OCI-LY7 (cell line): ENCODE measurements at regions not wholly inside any gene's neighbourhood (a gene's known extent, or its start where the extent isn't known, plus 50 kb on each side); places are given as distances from the start of the nearest gene placed in this dataset.

Experiments used
- BruUV-seq: library from RNA; stranded (reverse); fragments of 400-500 nt; replicated peaks from 2 replicates; lab custom pipeline; 2021; lab: Mats Ljungman, UMichigan
- CTCF ChIA-PET: fragments of 300-600 bp; sonication (Branson Sonifier 250); formaldehyde crosslinking; loops from one replicate; lab custom pipeline; 2022; ENCODE audit warnings: antibody characterized with exemption; ENCODE audit not compliant: unreplicated experiment; lab: Charles Lee
- POLR2A ChIA-PET: fragments of 300-600 bp; sonication (Branson Sonifier 250); formaldehyde crosslinking; loops from one replicate; lab custom pipeline; 2022; ENCODE audit warnings: antibody characterized with exemption; lab: Charles Lee
- DNase-seq: peaks from one replicate; pipeline ENCODE4 v3.0.0-alpha.2; 2015; ENCODE audit warnings: low spot score
- H2AFZ ChIP-seq: fragments of 200-600 bp; sonication (generic), shearing (Covaris generic); 2 replicates; pipeline ENCODE4 v1.6.1; 2014; ENCODE audit warnings: mild to moderate bottlenecking, antibody characterized with exemption, low read length, moderate library complexity
- H3K27ac ChIP-seq: fragments of 200-600 bp; sonication (generic); 2 replicates; pipeline ENCODE4 v1.5.1; 2014; ENCODE audit warnings: mixed run types, low read depth, mild to moderate bottlenecking, moderate library complexity, low read length, inconsistent platforms; ENCODE audit not compliant: poor library complexity, severe bottlenecking
- H3K36me3 ChIP-seq: fragments of 200-600 bp; sonication (generic); 2 replicates; pipeline ENCODE4 v1.6.1; 2014; ENCODE audit warnings: mild to moderate bottlenecking, antibody characterized with exemption, low read length, moderate library complexity, mixed read lengths; ENCODE audit not compliant: insufficient read depth
- H3K4me1 ChIP-seq: fragments of 200-600 bp; sonication (generic); 2 replicates; pipeline ENCODE4 v1.5.1; 2014; ENCODE audit warnings: mild to moderate bottlenecking, low read length; ENCODE audit not compliant: insufficient read depth, poor library complexity, severe bottlenecking
- H3K4me2 ChIP-seq: fragments of 200-600 bp; sonication (generic); 2 replicates; pipeline ENCODE4 v1.6.1; 2014; ENCODE audit warnings: mild to moderate bottlenecking, low read length
- H3K4me3 ChIP-seq: fragments of 200-600 bp; sonication (generic); 2 replicates; pipeline ENCODE4 v1.5.1; 2014; ENCODE audit warnings: mild to moderate bottlenecking, low read depth, low read length; ENCODE audit not compliant: poor library complexity, severe bottlenecking
- H3K79me2 ChIP-seq: fragments of 200-600 bp; sonication (generic); 2 replicates; pipeline ENCODE4 v1.6.1; 2016; ENCODE audit warnings: low read depth, mild to moderate bottlenecking, low read length, moderate library complexity, mixed read lengths; ENCODE audit not compliant: insufficient read depth
- H3K9me2 ChIP-seq: fragments of 200-600 bp; sonication (generic); 2 replicates; pipeline ENCODE4 v1.6.1; 2016; ENCODE audit warnings: mild to moderate bottlenecking, low read length, mixed read lengths; ENCODE audit not compliant: insufficient read depth
- H3K9me3 ChIP-seq: fragments of 200-600 bp; sonication (generic); 2 replicates; pipeline ENCODE4 v1.6.1; 2014; ENCODE audit warnings: mild to moderate bottlenecking, mixed run types, low read length, mixed read lengths
- H4K20me1 ChIP-seq: fragments of 200-600 bp; sonication (generic); 2 replicates; pipeline ENCODE4 v1.6.1; 2014; ENCODE audit warnings: mild to moderate bottlenecking, antibody characterized with exemption, low read length, moderate library complexity, mixed read lengths; ENCODE audit not compliant: insufficient read depth
- CTCF ChIP-seq: fragments of 200-600 bp; sonication (generic); conservative IDR thresholded peaks from 2 replicates; pipeline ENCODE4 v1.5.1; 2014; ENCODE audit warnings: mild to moderate bottlenecking, antibody characterized with exemption, low read length, moderate library complexity, mixed read lengths
- EZH2phosphoT487 ChIP-seq: fragments of 200-600 bp; sonication (generic); IDR thresholded peaks from 2 replicates; pipeline ENCODE4 v1.6.1; 2018; ENCODE audit warnings: low read depth, borderline replicate concordance, mild to moderate bottlenecking, mixed run types, antibody characterized with exemption, low read length, moderate library complexity, mixed read lengths
- intact Hi-C: fragments of 100-400 bp; cut with micrococcal nuclease; formaldehyde crosslinking; loops from one replicate; pipeline ENCODE4 v1.10.0; 2022; ENCODE audit not compliant: unreplicated experiment

GRCh38 chr6:114989279-114989964, 646.6 kb upstream of the HS3ST5 start:
- no peak overlapping the region for H3K4me3 ChIP-seq
- ChIA-PET POLR2A (interaction anchor here (0.6 kb wide), 1 partner anchor 18 kb away, joined by 6 read pairs; no protein-coding TSS in a partner anchor), CTCF (no interaction called here)
- no peak for DNase-seq
- no peaks in the 10 kb centered on the region for H3K36me3 ChIP-seq
- H3K79me2 ChIP-seq: no peaks in the 10 kb centered on the region
- no peak overlapping the region for H2AFZ ChIP-seq
- H4K20me1 ChIP-seq: no peaks in the 10 kb centered on the region
- no peak overlapping the region for H3K4me2 ChIP-seq
- TF ChIP-seq CTCF: no peak
- TF ChIP-seq EZH2phosphoT487: no peak
- no peaks in the 10 kb centered on the region for H3K9me2 ChIP-seq
- intact Hi-C loops: no loop called here
- no peak overlapping the region for H3K27ac ChIP-seq
- H3K9me3 ChIP-seq: no peaks in the 10 kb centered on the region
- BruUV-seq: no TSS peak
- H3K4me1 ChIP-seq: no peaks in the 10 kb centered on the region

GRCh38 chr6:114987281-114987680, 644.5 kb upstream of the HS3ST5 start:
- no peaks in the 10 kb centered on the region for H3K36me3 ChIP-seq
- ChIA-PET POLR2A (no interaction called here), CTCF (no interaction called here)
- BruUV-seq: no TSS peak
- H3K79me2 ChIP-seq: no peaks in the 10 kb centered on the region
- H2AFZ ChIP-seq: no peak overlapping the region
- no peaks in the 10 kb centered on the region for H3K4me1 ChIP-seq
- H3K27ac ChIP-seq: no peak overlapping the region
- H3K4me2 ChIP-seq: no peak overlapping the region
- H3K9me3 ChIP-seq: no peaks in the 10 kb centered on the region
- H3K9me2 ChIP-seq: no peaks in the 10 kb centered on the region
- TF ChIP-seq EZH2phosphoT487 (no peak), CTCF (no peak)
- DNase-seq: no peak
- intact Hi-C loops: no loop called here
- no peak overlapping the region for H3K4me3 ChIP-seq
- H4K20me1 ChIP-seq: no peaks in the 10 kb centered on the region

GRCh38 chr6:114955363-114955762, 612.5 kb upstream of the HS3ST5 start:
- H3K9me3 ChIP-seq: no peaks in the 10 kb centered on the region
- no peaks in the 10 kb centered on the region for H4K20me1 ChIP-seq
- no peaks in the 10 kb centered on the region for H3K9me2 ChIP-seq
- H3K4me3 ChIP-seq: no peak overlapping the region
- ChIA-PET POLR2A (no interaction called here), CTCF (no interaction called here)
- H2AFZ ChIP-seq: no peak overlapping the region
- TF ChIP-seq CTCF (no peak), EZH2phosphoT487 (no peak)
- H3K4me1 ChIP-seq: no peaks in the 10 kb centered on the region
- DNase-seq: no peak
- H3K79me2 ChIP-seq: no peaks in the 10 kb centered on the region
- H3K27ac ChIP-seq: no peak overlapping the region
- no TSS peak for BruUV-seq
- no peak overlapping the region for H3K4me2 ChIP-seq
- H3K36me3 ChIP-seq: no peaks in the 10 kb centered on the region
- intact Hi-C loops: no loop called here
